T1000 (cell line): ENCODE measurements at regions not wholly inside any gene's neighbourhood (a gene's known extent, or its start where the extent isn't known, plus 50 kb on each side); places are given as distances from the start of the nearest gene placed in this dataset.
"Not testable (repeated sequence)": the region's sequence is repeated elsewhere in the genome, so short reads cannot be mapped to it uniquely, and the experiment has no call there.

Source experiments
- DNase-seq: peaks from one replicate; lab custom pipeline; 2025; ENCODE audit warnings: mixed read lengths; lab: John Stamatoyannopoulos, UW

DNA sequence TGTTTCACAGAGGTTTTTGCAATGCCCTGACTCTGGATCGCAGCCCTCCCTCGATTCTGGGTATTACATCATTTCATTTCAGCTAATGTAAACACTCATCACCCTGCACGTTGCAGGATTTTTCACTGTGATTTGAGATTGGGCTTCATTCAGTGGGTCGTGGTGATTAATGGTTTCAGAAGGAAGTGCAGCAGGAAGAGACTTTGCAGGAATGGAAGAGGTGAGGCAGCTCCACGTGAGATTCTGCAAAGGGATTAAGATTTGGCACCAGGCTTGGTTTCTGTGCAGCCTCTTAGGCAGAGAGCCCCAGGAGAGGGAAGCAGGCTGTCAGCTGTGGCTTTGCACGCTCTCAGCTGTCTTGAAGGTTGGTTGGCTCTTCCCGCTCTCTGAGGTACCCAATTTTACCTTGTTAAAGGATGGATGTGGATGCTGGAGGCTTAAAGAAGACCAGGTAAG, 95.2 kb downstream of the PLCE1 start:
- DNase-seq: no peak

DNA sequence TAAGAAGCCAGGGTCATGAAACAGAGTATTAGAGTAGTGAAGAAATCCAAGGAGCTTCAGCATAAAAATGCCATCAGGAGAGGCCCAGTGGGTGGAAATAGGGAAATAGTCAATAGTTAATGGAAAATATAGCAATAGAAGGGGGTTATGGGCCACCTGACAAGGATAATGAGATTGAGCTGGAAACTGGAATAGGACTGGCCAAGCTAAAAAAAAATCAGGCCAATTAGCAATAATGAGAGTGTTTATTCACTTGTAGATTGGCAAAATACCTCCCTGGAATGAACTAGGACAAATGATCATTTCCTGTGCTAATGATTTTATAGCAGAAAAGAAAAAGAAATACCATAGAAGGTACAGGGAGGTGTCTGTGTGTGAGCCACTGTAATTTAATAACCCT, 97.9 kb downstream of the PLCE1 start:
- no peak for DNase-seq

DNA sequence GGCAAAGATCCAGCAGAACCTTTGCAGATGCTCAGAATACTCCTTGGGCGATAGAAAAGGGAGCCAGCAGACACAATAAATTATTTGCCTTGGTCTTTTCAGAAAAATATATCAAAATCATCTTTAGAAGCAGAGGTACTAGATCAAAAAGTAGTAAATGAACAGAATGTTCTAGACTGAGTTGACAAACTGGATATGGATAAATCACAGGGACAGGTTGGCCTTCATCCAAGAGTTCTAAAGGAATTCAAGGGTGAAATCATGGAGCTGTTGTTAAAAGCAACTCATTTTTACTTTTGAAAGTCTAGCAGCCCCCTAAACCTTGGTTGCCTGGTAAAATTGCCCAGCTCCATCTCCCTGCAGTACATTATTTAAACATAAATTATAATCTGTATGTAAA, 99.1 kb downstream of the PLCE1 start:
- DNase-seq: no peak

DNA sequence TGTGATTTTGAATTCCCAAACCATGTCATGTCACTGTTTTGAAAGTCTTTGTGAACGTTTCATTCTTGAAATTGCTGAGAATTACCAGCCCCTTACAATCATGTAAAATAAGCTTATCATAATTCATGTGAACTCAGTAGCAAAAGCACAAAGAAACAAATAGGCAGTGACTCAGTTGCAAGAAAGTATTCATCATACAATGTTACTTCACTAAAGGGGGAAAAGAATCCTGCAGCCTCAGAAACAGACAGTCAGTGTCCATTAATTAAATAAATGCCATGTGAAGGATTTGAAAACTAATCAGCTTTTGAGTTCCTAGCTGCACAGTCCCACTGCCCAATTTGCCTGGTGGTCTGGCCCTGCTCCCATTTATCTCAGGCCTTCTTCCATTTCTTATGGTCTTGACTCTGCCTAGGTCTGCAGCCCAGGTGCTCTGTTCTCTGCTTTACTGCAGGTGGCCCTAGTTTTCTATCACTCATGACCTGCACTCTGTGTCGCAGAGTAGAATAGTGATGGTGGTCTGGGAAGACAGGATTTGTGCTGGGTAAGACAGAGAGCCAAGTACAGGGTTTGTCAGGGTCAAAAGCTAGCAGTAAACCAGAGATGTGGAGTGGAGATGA, 99.7 kb downstream of the PLCE1 start:
- no peak for DNase-seq

DNA sequence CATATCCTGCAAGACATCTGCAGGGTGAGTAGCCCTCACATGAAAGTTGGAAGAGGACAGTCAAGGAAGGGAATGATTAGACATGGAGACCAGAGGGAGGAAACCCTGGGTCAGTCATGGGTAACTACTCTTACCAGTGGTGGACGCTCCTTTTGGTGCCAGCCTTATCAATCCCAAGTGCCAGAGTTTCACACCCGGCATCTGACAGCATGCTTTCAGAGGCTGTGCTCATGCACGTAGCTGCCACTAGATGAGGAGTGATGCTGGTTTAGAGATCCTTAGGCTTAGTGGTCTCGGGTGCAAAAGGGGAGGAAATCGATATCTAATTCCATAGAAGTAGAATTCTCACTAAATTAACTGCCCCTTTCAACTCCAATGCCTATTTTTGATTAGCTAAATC, 100.8 kb downstream of the PLCE1 start:
- no peak for DNase-seq

DNA sequence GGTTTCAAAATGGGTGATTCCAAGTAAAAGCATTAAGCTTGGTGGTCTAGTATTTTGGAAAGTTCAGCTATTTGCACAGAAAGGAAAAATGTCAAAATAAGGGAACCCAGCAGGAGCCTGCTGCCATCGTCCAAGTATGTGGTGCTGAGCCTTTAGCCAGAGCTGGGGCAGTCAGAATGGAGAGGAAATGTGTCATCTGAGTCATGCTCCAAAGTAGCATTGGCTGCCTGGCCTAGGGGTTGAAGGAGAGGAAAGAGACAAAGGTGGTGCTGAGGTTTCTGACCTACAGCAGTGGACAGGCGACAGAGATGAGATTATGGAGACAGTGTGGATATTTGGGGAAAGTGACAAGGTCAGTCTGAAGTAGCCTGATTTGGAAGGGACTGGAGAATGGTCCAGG, 103.9 kb downstream of the PLCE1 start:
- no peak for DNase-seq

DNA sequence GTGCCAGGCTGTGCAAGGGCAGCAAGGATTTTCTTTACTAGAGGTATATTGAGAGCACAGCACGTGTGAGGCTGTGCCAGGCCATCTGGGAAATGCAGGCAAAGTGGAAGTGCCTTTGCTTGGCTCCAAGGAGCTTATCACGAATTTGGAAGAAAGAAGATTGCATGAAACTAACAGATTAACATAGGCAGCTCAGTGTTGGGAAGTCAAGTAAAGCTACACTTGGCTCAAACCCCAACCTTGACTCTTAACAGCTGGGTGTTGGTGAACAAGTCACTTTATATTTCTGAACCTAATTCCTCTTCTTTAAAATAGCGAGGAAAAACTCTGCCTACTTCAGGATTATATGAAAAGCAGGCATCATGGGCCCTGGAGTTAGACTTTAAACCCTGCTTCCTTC, 105.2 kb downstream of the PLCE1 start:
- DNase-seq: no peak

DNA sequence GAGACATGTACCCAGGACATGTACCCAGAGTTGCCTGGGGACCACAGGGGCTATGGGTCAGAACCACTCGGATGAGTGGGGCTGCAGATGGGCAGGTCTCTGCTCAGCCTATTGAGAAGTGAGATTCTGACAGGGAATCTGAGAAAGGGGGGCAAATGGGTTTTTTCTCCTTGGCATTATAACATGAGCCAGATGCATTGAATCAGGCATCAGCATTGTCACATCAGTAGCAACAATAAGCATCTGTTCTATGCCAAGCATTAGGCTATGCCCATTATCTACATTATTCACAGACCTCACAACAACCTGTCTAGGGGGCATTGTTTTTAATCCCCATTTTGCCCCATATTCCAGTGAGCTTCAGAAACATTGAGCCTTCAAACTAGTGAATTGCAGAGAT, 108.2 kb downstream of the PLCE1 start:
- no peak for DNase-seq

DNA sequence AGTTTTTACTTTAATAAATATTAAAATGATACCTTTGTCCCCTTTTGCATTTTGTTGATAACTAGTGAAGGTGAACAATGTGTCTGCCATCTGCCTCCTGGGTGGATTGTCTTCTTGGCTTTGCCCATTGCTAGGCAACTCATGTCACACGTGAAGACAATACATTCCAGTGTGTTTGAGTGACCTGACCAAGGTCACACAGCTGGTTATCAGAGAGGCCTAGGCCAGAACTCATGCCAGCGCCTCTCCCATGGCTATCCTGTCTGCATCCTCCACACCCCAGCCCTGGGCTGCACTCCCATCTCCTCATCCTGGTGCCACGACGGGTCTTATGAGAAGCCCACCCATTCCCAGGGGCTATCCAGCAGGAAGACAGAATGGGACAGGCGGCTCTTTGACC, 108.7 kb downstream of the PLCE1 start:
- DNase-seq: no peak

DNA sequence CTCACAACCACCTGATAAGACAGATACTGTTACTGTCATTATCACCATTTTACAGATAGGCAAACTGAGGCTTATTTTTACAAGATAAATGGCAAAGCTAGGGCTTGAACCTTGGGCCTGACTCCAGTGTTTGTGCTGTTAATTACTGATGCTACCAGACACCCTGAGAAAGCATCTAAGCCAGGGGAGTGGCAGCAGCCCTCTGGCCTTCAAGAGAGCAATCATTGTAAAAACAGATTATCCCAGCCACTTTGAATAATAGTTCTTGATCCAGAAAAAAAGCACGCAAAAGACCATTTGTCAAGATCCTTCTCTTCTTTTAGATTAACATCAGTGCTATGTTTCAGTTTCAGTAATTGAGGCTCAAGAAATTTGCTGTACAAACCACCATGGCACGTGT, 109.5 kb downstream of the PLCE1 start:
- DNase-seq: no peak

DNA sequence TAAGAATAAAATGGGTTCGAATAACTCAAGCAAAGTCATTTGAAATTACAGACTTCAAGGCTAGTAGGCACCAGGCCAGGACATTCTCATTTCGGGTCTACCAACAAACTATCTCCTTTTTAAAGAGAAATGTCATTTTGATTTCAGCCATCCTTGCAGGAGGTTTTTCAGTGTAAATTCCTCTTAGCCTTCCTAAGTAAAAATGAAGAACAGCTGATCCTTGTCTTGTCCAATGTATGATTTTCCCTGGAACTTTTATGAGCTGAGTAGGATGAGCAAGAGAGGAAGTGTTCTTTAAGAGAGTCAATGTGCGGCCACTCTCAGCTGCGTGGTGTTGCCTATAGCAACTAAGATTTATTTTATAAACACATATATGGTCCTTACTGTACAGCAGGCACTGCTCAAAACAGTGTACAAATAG, 110.1 kb downstream of the PLCE1 start:
- no peak for DNase-seq

DNA sequence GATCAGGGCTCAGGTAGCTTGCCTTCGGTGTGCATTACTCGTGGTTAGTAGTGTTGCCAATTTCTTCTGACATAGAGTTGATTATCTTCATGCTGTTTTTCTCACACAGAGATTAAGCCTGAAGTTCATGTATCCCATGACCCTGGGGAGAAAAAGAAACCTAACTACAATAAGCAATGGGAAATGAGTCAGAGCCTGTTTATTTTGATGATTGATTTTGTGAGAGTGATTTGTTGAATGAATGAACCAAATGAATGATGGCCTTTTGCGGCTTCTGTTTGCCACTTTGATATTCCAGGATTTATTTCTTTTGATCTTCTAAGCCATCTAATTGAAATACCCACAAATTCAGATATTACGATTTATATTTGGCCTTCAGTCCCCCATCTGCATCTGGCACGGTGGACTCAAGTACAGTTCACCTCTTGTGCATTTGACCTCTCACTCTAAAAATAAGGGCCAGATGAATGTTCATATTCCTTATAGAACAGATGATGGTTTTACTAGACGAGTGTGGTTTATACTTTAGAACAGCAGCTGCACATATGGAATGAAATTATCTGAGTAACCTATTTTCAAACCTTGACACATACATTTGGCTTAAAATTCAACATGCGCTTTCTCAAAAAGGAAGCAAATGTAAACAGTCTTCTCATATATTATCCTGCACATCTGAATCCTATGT, 110.7 kb downstream of the PLCE1 start:
- DNase-seq: no peak

DNA sequence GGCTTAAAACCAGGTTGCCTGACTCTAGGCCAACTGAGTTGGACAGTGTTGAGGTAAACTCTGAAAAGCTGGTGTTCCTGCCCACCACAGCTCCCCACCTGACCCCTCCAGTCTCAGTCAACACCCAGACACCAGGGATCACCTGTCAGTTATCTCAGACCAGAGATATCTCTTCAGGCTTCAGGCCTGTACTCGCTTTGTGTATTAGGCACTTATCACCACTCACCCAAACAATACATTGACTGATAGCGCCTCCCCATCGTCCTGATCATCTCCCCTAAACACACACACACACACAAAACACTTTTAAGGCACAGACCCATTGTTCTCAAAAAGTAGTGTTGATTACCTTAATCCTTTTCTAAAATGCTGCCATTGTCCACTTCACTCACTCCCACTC, 111.5 kb downstream of the PLCE1 start:
- no peak for DNase-seq

DNA sequence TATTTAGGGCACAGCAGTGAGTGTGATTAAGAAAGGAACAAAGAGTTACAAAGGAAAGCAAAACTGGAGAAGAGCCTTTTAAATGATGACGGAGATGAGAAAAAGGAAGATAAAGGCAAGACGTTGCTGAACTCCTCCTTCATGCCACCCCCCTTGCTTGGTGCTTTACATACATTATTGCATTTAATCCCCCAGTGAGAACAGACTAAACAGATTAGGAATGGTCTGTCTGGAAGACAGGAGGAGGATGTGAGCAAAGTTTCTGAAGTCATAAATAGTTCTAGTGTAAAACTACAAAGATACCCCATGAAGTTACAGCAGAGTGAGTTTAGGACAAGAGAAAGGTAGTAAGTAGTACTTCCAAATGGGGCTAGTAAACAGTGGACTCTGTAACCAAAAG, 113.5 kb downstream of the PLCE1 start:
- no peak for DNase-seq

DNA sequence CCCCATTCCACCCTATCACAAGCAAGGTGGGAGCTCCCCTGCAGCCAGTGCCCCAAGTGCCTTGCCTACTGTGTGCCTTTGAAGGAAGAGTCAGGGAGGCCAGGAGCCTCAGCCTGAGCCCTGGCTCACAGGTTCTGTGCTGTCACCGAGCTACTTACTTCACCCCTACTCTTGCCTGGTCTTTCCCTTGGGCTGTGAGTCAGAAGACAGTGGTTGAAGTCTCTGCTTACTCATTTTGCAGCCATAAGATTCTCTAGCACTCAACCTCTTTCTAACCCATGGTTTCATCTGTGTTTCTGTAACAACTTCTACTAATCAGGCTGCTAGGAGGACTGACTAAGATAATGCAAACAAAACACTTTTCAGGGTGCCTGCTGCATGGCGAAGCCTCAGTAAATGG, 114.5 kb downstream of the PLCE1 start:
- DNase-seq: peak; percentile 35

DNA sequence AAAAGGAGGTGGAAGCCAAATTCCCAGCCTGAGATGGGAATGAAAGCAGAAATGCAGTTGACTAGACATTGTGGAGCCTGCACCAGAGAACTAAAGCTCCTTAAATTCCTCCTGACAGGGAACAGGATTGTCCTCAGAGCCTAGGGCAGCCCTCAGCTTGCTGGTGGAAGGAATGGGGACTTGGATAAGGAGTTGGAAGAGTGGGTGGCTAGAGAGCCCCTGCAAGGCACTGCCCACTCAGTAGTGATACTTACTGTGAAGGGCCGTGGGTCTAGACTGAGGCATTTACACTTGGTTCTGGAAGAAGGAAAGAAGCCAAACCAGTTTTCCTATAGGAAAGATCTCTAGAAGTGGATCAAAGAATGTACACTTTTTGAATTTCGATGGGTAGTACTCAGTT, 117.6 kb downstream of the PLCE1 start:
- no peak for DNase-seq

DNA sequence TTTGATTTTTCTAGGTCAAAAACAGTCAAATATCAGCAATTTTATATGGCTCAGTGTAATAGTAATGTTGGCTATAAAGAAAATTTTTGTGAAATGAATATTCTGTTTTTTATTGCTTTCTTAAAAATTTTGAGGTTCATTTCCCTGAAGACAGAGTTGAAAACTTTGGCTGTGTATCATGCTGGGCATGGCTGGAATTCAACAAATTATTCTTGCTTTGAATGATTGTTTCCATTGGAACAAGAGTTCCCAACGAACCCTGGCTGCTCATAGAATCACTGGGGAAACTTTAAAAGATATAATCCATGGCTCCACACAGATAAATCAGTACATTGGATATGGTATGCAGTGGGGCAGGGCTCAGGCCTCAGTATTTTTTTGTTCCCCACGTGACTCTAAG, 118.6 kb downstream of the PLCE1 start:
- DNase-seq: no peak

DNA sequence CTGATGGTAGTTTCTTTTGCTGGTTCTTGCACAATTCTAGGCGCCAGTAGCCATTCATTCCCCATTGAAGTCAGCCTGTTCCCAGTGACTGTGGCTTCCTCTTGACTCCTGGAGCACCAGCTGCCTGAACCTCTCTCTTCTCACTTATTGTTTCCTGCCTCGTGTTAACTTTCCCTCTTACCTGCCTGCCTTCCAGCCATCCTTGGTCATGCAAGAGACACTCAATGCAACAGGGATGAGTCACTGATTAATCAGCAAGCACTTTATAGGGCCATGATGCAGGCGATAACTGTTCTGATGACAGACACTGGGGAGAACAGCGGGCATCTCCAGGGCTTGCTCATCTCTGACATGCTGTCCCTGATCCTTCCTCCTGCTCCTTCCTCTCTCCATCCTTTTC, 122.0 kb downstream of the PLCE1 start:
- DNase-seq: peak; percentile 36

DNA sequence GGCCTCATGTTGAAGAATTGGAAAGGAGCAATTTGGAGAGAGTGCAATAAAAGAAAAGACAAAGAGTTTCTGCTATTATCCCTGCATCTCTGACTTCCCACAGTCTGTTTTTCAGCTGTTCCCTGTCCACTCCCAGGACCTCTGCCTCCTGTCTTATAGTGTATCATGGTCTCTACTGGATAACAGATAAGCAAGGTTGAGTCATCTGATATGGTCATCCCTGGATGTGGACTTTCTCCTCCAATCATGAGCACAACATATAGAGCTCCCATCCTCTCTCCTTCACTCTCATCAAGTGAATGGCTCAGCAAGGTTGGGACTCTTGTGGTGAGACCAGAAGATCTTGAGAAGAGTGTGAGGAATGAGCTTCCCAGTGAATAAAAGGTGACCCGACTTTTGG, 123.1 kb downstream of the PLCE1 start:
- no peak for DNase-seq

DNA sequence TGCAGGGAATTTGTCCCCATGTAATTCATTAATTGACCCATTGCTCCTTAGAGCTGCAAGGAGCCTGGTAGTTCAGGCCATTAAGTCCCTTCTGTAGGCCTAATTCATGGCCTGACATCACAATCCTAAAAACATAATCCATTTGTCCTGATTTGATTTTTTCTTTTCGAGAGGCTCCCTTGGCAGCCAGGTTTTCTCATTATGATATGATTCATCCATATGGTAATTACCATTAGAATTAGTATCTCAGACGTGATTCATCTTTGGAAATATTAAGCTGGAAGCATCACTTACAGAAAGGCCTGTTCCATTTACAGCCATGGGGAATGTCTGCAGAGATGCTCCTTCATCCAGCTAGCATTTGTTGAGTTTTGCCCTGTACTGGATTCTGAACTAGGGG, 128.5 kb downstream of the PLCE1 start:
- DNase-seq: no peak

DNA sequence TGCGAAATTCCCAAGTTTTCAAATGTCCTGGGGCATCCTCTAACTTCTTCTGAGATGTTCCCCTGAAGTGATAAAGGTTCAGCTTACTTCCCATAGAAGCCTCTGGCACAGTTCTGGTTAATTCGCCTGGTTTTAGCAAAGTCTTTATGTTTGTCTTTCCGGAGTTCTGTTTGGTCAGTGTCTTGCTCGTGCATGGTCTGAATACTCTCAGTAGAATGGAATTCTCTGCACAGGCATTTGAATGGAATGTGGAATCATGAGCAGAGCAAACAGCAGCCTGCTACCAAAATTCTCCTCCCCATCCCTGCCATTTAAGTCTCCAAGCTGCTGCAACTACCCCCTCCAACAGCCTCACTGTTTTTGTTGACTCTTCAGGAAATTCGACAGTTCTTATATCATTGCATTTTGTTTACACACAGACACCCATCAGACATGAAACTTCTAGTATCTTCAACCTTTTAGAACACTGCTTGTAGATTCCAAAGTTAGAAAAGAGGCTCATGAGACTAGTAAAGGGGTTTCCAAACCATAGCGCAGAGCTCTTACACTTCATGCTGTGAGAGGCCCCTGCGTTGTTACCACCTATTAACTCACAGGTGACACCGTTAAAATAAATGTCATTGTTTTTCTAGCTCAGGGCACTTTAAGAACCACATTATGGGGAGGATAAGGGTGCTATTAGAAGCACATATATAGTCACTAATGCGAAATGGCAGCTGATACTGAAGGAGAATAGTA, 129.7 kb downstream of the PLCE1 start:
- DNase-seq: peak; percentile 21

DNA sequence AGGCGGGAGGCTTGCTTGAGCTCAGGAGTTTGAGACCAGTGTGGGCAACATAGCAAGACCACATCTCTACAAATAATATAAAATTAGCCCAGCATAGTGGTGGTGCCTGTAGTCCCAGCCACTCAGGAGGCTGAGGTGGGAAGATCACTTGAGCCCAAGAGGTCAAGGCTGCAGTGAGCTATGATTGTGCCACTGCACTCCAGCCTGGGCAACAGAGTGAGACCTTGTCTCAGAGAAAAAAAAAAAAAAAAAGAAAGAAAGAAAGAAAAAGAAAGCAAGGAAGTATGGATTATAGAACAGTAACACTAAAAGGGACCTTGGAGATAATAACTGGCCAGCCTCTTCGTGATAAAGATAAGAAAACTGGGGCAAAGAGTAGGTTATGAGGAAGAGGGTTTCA, 130.4 kb downstream of the PLCE1 start:
- not testable (repeated sequence) for DNase-seq

DNA sequence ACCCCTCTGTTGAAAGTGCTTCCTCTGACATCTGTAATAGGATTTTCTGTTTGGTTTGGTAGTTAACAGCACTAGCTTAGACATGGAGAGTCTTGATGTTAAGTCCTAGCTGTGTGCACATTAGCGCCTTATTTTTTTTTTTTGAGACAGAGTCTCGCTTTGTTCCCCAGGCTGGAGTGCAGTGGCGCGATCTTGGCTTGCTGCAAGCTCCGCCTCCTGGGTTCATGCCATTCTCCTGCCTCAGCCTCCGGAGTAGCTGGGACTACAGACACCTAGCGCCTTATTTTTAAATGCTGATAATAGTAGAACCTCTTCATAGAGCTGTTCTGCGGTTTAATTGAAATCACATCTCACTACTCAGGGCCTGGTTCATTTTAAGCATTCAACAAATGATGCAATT, 131.5 kb downstream of the PLCE1 start:
- DNase-seq: not testable (repeated sequence)
